ENCODE measurements at regions not wholly inside any gene's neighbourhood (a gene's known extent, or its start where the extent isn't known, plus 50 kb on each side); places are given as distances from the start of the nearest gene placed in this dataset.

DNA sequence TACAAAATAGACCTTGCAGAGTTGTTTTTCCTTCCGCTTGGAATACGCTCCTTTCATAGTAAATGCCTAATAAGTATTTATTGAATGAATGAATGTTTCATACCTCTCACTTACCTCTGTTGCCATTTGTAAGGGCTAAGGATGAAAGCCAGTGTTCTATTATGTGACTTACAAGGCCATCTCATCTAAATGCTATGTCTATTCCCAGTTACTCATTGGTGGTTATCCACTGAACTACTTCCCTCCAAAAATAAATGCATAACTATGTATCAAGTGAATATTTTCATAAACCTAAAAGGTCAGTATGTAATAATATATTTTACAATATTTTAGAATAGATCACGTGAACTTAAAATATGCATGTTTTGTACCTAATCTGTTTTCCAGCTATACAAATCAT is 670.5 kb upstream of the RGMB start:
- in situ Hi-C loops (cut with HindIII; ENCODE audit: low pct_ligation_motif_present, low pct_unique_long_range_greater_than_20kb, low sequenced_read_pairs) = no loop called here
- DNase-seq = no peak

DNA sequence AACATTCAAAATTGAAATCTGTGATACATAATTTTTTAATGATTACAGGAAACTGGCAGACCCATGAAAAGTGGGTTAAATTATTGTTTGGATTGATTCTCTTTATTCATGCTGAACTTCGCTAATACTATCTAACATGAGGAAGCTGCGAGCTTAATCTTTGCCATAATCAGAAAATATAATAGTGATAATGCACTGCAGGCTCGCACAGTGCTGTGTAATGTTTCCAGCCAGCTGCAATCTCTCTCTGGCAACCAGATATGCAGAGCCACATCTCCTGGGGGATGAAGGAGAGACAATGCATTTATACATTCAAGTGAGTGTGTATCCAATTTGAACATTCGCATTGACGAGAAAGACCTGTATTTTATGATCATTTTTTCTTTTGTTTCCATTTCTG is 669.7 kb upstream of the RGMB start:
- no peak for DNase-seq
- in situ Hi-C loops (cut with HindIII; ENCODE audit: low pct_ligation_motif_present, low pct_unique_long_range_greater_than_20kb, low sequenced_read_pairs) = no loop called here

DNA sequence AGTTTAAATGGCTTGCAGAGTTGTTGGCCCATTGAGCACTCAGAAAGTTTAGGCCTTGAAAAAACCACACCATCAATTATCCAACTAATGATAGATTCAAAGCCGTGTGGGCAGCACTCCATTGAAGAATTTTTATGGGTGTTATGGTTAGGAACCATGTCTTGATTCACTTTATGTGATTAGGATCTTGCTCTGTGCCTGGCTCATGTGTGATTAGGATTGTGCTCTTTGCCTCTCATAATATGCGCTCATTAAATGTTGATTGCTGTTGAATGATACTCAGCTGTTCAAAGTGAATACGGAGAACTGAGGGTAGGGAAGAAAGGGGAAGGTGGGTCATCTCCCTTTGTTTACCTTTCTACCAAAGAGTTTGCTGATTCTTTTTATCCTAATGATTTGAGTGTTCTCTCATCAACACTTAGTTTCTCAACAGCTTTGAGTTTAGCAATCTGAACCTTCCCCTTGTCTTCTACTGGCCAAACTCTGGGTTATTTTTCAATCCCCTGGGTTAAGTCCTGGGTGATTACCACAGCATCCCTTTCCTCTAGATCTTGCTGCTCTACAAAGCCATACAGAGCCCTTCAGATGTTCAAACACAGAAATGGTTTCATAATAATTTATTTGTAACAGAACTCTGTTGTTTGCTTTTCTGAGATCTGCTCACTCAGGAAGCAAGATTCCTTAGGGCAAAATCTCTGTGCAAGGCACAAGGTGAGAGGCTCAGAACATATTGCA is 668.8 kb upstream of the RGMB start:
- DNase-seq = no peak
- in situ Hi-C loops (cut with HindIII; ENCODE audit: low pct_ligation_motif_present, low pct_unique_long_range_greater_than_20kb, low sequenced_read_pairs) = no loop called here

DNA sequence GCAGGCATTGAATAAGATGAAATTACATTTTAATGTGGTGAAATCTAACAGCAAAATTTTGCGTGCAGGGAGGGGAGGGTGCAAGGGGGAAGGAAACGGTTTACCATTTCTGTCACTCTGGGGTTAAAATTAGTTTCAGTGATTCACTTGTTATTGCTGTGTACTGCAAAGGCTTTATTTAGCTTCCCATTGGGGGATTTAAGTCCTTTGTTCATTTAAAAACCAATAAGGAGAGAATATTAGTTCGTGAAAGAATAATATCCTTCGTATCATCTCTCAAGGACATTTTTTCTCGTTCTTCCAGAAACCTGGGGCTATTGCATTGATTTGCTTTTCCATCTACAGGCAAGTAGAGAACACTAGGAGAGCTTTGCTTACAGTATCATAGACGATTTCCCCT is 667.8 kb upstream of the RGMB start:
- in situ Hi-C loops (cut with HindIII; ENCODE audit: low pct_ligation_motif_present, low pct_unique_long_range_greater_than_20kb, low sequenced_read_pairs) = no loop called here

DNA sequence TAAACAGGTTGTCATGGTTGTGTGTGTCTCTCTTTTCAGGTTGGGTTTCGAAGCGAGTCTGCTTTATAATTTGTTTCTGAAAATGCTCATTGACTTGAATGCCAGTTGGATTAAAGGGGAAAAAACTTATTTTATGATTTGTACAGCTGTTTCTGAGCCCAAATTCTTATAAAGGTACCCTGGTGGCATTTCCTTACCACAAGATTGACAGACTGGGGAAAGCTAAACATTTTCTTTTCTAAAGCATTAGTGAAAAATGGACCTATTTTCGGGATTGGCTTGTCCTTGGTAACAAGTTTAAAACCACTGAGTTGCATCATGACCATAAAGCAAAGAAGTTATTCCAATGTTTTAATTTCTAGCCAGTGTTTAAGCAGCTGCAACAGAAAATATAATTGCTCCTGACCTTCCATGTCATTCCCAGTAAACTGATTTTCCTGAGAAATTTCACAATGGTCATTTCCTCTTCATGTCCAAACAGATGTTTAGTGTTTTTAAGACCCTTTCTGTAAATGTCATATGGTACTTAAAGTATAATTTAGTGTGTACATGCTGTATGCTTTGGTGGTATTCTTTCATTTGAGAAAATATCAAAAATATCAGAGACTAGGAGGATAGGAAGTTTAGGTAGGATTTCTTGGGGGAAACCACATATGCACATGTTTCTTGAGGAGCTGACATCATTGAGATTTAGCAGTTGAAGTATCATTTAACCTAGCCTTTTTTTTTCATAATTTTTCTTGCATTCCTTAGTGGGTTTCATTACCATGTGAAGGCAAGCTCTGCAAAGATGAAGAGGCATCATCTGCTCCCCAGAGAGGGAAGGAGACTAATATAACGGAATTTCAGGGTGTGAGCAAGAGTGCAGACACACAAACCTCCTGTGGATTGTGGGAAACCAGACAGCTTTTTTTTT is 667.1 kb upstream of the RGMB start:
- no peak for DNase-seq
- in situ Hi-C loops (cut with HindIII; ENCODE audit: low pct_ligation_motif_present, low pct_unique_long_range_greater_than_20kb, low sequenced_read_pairs) = no loop called here

More for the DNA sequence above, 667.8 kb upstream of the RGMB start:
- no peak for DNase-seq

DNA sequence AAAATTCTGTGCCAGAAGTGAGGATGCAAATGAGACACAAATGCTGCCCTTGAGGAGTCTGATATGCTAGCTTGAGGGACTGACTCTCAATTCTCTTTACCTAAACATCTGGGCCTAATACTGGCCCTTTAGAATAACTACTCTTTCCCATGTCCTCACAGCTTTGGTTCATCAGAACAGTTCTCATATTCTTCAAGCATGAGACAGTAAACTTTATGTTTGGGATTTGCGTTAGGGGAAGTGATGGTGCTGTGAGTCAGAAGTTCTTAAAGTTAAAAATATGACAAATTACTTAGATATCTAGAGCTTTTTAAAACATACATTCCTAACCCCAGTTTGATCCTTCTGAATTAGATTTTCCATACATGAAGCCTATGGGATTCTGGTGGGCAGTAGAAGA is 665.0 kb upstream of the RGMB start:
- in situ Hi-C loops (cut with HindIII; ENCODE audit: low pct_ligation_motif_present, low pct_unique_long_range_greater_than_20kb, low sequenced_read_pairs) = no loop called here
- no peak for DNase-seq

DNA sequence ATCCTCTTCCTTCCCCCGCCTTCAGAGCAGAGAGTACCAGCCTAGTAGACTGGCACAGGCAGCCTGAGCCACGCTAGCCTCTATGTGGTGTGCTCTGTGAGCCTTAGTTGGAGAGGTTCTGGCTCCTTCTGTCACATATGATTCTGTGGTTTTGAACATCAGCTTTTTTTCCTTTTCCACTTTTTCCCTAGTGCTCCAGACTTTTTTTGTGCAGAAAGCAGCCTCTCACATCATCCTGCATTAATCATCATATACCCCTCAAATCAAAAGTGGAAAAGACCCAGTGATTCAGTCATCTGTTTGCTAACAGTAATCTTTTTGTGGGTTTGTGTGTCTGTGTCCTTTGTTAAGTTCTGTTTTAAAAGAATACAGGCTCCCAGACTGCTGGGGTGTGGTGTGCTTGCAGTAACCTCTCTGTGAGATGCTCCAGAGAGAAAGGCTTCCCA is 663.9 kb upstream of the RGMB start:
- DNase-seq = no peak
- in situ Hi-C loops (cut with HindIII; ENCODE audit: low pct_ligation_motif_present, low pct_unique_long_range_greater_than_20kb, low sequenced_read_pairs) = no loop called here

DNA sequence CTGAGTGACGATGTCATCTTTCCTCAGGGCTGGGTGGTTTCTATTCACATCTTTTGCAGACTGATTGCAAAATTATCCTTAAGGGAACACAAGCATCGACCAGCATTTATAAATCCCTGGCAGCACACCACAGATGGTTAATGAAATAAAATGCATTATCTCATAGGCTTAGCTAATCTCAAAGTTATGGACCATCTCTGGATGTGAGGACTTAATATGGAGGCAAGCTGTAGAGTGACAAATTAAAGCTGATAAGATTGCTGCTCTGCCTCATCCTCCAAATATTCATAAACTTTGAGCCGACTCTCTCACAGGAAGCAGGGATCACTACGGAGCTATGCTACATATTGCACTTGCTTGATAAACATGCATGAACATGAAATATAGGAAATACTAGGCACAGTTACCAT is 663.2 kb upstream of the RGMB start:
- no peak for DNase-seq
- in situ Hi-C loops (cut with HindIII; ENCODE audit: low pct_ligation_motif_present, low pct_unique_long_range_greater_than_20kb, low sequenced_read_pairs) = no loop called here

DNA sequence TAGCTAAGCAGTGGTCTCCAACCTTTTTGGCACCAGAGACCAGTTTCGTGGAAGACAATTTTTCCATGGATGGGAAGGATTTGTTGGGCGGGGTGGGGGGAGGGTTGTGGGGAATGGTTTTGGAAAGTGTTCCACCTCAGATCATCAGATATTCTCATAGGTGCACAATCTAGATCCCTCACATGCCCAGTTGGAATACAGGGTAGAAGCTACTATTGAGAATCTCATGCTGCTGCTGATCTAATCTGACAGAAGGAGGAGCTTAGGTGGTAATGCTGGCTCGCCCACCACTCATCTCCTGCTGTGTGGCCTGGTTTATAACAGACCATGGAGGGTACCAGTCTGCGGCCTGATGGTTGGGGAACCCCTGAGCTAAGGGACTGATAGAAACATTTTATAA is 662.7 kb upstream of the RGMB start:
- in situ Hi-C loops (cut with HindIII; ENCODE audit: low pct_ligation_motif_present, low pct_unique_long_range_greater_than_20kb, low sequenced_read_pairs) = no loop called here

DNA sequence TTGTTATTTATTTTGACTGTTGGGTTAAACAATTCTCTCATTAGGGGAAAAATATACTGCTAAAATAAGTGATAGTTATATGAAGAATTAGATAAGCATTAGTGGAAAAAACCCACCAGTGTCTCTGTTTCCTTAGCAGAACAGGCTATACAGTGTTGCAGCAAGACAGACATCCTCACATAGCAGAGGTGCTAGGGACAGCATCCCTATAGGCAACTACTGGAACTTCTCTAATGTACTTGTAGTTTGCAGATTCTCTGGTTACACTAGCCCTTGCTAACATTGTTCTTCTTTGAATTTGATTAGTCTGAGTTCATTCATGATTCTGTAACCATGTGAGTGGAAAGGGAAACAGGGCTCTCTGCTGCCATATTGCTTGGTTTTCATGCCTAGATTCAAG is 661.8 kb upstream of the RGMB start:
- in situ Hi-C loops (cut with HindIII; ENCODE audit: low pct_ligation_motif_present, low pct_unique_long_range_greater_than_20kb, low sequenced_read_pairs) = no loop called here
- DNase-seq = no peak

More for the DNA sequence above, 662.7 kb upstream of the RGMB start:
- DNase-seq = no peak

DNA sequence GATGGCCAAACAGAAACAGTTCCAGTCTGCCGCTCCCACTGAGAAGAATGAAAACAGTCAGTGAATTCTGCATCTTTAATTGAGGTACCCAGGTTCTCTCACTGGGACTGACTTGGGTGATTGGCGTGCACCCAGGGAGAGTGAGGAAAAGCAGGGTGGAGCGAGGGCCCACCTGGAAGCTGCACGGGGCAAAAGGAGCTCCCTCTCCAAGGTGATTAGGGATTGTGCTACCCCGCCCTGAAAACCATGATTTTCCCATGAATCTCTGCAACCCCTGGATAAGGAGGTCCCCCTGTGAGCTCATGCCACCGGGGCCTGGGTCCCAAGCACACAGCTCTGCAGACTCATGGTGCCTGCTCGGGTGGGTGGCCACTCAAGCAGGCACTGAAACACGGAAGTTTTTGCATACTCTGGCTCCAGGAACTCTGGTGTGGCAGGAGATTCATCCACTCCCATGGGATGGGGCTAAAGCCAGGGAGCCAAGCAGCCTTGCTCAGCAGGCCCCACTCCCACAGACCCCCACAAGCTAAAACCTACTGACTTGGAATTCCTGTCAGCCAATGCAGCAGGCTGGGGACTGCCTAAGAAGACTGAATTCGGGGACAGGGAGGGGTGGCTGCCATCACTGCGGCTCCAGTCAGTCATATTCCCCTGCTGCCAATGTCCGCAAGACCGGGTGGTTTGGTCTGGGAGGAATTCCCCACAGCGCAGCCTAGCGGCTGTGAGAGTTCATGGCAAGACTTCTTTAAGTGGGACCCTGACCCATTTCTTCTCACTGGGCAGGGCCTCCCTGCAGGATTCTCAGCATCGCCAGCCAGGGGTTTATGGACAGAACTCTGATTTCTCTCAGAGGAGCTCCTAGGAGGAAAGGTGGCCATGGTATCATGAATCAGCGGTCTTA is 652.2 kb upstream of the RGMB start:
- in situ Hi-C loops (cut with HindIII; ENCODE audit: low pct_ligation_motif_present, low pct_unique_long_range_greater_than_20kb, low sequenced_read_pairs) = no loop called here
- DNase-seq = no peak

DNA sequence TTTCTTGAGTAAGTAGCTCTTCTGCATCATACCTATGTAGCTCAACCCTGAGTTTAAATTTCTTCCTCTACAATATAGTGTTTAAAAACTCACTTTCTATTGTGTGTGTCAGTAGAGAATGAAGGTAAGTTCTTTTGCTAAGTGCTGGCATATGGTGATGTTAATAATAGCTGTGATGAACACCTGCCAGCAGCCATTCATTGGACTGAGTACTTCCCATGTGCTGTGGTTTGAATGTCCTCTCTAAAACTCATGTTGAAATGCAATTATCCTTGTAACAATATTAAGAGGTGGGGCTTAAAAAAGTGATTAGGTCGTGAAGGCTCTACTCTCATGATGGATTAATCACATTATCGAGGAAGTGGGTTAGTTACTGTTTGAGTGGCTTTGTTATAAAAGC is 645.2 kb upstream of the RGMB start:
- in situ Hi-C loops (cut with HindIII; ENCODE audit: low pct_ligation_motif_present, low pct_unique_long_range_greater_than_20kb, low sequenced_read_pairs) = no loop called here
- DNase-seq = no peak

DNA sequence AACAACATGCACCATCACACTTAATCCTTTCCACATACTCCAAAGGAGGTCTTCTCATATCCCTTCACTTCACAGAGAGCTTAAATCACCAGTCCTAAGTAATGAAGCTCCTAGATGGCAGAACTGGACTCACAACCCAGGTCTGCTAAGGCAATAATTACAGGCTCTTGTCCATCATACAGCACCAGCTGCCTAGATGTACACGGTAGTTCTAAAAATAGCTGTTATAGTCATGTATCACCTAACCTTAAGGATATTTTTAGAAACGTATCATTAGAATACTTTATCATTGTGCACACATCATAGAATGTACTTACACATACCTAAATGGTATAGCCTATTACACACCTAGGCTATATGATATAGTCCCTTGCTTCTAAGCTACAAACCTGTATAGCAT is 644.6 kb upstream of the RGMB start:
- DNase-seq = no peak
- in situ Hi-C loops (cut with HindIII; ENCODE audit: low pct_ligation_motif_present, low pct_unique_long_range_greater_than_20kb, low sequenced_read_pairs) = no loop called here

DNA sequence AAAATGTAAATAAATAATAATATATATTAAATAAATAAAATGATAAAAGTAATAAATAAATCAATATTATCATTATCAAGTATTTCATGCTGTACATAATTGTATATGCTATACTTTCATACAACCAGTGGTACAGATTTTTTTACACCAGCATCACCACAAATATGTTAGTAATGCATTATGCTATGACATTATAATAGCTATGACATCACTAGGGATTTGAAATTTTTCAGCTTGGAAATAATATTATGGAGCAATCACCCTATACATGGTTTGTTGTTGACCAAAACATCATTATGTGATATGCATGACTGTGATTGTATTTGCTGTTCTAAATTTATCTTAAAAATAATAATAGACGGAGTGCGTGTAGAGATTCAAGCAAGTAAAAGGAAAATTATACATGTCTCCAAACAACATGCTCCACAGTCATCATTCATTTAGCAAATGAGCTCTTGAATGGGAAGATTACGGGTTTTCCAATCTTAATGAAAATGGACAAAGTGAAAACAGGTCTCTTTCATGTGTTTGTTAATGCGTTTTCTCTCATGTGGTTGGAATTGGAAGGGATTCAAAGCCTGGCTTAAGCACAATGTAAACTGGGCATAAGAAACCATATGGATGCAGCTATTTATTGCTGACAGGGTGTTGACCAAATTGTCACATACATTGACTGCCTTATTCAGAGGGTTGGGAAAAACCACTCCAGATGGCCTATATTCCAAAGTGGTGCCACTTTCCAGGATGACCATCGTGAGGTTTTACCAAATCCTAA is 643.0 kb upstream of the RGMB start:
- in situ Hi-C loops (cut with HindIII; ENCODE audit: low pct_ligation_motif_present, low pct_unique_long_range_greater_than_20kb, low sequenced_read_pairs) = no loop called here

DNA sequence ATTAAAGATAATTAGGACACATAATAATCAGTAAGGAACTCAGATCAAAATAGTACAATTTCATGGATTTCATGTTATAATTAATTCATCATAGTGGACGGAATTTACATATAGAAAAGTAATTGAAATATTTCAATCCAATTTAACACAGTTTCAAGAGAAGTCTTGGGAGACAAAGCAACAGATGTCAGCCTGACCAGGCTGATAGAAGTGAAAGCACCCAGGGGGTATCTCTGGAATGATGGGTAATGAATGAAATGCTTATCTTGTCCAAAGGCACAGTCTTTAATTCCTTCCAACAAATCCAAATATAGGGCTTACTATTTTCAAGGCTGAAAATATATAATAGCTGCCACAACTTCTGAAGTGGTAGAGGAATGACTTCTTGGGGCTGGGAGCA is 629.3 kb upstream of the RGMB start:
- no peak for DNase-seq
- in situ Hi-C loops (cut with HindIII; ENCODE audit: low pct_ligation_motif_present, low pct_unique_long_range_greater_than_20kb, low sequenced_read_pairs) = no loop called here

More for the DNA sequence above, 643.0 kb upstream of the RGMB start:
- DNase-seq = no peak

DNA sequence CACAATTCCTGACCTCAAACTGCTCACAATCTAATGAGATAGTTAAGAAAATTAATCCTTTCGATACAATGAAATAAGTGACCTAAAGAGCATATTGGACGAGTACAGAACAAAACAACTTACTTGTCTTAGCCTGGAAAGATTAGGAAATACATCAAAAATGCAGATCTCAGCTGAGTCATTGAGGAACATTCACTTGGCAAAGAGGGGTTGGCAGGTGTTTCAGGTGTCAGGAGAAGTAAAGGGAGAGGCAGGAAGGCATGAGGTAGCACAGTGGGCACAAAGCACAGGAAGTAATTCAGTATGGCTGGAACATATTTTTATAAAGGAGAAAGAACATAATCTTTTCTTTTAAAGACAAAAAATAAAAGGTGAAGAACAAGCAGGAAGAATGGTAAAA is 628.8 kb upstream of the RGMB start:
- in situ Hi-C loops (cut with HindIII; ENCODE audit: low pct_ligation_motif_present, low pct_unique_long_range_greater_than_20kb, low sequenced_read_pairs) = no loop called here
- DNase-seq = no peak

DNA sequence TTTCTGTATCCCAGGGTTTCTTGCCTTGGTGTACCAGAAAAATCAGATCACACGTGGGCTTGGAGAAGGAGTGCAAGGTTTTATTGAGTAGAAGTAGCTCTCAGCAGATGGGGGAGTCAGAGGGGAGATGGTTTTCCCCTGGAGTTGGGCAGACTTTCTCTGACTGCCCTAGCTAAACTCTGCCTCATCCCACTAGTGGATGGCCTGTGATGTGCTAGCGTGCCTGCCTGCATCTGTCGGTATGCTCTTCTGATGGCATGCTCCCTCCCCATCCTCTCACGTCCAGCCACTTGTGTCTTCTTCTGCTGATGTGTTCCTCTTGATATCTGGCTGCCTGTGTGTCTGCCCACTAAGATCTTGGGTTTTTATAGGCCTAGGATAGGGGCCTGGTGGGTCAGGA is 616.1 kb upstream of the RGMB start:
- no peak for DNase-seq
- in situ Hi-C loops (cut with HindIII; ENCODE audit: low pct_ligation_motif_present, low pct_unique_long_range_greater_than_20kb, low sequenced_read_pairs) = no loop called here

DNA sequence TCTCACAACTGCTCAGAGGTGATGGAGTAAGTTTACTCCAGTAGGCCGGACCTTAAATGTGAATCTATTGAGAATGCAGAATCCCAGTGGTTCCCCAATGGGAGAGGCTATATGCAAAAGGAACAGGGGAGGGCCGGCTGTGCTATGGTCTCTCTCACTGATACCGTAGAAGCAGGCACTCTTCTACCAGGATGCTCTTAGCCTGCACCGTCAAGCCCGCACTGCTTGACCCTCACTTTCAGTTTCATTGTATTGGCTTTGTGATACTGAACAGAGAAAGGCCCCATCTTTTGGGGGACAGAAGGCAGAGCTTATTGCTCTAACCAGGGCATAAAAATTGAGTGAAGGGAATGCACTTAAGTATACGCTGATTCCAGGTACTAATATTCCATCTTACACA is 615.0 kb upstream of the RGMB start:
- DNase-seq = no peak
- in situ Hi-C loops (cut with HindIII; ENCODE audit: low pct_ligation_motif_present, low pct_unique_long_range_greater_than_20kb, low sequenced_read_pairs) = no loop called here
